ELR (cell line): ENCODE measurements at regions not wholly inside any gene's neighbourhood (a gene's known extent, or its start where the extent isn't known, plus 50 kb on each side); places are given as distances from the start of the nearest gene placed in this dataset.

Experiments used
- DNase-seq: peaks from one replicate; pipeline ENCODE4 v3.0.0-alpha.2; 2015; ENCODE audit warnings: low read depth

DNA sequence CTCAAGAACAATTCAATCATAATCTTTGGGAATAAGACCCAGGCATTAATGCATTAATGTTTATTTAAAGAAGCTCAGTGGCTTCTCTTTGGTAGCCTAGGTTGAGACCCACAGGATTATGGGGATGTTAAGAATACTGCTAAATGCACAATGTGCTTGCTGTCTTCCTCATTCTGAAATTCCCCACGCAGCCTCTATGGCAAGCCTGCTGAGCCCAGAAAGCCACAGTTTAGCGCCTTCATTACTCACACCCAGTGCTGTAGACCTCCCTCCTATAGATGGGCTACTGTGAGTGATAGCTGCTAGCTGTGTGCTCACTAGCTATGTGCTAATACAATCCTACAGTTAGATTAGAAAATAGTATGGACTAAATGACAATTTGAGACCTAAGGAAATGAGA, 90.6 kb downstream of the TNFSF13B start:
- DNase-seq: no peak

DNA sequence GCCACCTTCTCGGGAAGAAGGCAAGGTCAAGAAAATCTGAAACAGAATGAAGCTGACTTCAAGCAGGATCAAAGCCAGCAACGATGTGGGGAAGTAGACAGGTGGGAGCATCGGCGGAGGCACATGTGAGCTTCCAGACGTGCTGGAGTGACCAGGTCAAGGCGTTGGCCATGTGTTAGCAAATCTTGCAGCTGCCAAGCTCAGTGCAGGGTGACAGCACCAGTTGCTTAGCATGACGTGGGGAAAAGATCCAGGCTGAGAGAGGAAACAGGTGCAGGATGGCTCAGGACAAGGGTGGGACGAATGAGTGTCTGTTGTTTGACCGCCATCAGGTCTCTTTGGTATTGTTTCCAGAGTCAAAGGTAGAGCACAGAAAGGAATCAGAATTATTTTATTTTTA, 92.3 kb downstream of the TNFSF13B start:
- DNase-seq: no peak

DNA sequence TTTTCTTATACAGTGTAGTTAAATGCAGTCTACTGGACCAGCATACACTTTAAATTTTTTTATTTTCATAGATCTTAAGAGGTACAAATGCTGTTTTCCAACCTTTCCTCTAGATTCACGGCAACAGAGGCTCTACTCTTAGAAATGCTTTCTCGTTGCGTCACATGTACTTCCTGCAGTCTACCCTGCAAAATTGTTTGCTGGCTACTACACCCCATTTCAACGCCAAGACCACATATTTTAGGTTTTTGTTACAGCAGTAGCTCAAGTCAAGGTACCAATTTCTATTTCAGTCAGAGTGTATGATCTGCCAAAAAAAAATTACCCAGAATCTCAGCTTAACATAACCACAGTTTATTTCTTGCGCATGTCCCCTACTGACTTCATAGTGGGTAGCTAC, 94.1 kb downstream of the TNFSF13B start:
- DNase-seq: no peak

DNA sequence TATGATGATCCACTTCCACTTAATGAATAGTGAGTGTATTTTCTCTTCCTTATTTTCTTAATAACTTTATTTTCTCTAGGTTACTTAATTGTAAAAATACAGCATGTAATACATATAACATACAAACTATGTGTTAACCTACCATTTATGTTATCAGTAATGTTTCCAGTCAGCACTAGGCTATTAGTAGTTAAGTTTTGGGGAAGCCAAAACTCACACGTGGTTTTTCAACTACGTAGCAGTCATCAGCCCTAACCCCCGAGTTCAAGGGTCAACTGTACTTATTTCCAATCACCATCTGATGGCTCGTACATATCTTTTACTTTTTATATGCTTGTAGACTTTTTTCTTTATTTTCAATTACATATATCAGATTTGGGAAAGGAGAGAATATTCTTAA, 95.7 kb downstream of the TNFSF13B start:
- no peak for DNase-seq

DNA sequence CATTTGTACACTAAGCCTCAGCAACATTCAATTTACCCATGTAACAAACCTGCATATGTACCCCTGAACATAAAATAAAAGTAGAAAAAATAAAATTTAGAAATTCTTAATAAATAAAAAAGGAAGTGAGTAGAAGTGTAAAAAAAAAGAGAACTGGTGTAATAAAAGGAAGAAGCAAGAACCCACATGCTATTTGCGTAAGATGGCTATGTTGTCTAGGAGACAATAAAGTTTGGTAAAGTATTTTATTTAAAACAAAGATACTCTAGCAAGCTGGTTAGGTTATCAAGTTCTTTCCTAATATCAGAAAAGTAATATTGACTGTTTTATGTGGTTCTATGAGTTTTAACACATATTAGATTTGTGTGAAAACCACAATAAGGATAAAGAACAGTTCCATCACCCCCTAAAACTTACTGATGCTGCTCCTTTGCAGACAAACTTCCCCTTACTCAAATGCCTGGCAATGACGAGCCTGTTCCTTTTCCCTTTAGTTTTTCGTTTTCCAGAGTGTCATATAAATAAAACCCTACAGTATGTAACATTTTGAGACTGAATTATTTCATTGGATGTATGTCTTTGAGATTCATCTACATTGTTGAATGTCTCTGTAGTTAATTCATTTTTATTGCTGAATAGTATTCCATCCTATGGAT, 98.9 kb downstream of the TNFSF13B start:
- no peak for DNase-seq

DNA sequence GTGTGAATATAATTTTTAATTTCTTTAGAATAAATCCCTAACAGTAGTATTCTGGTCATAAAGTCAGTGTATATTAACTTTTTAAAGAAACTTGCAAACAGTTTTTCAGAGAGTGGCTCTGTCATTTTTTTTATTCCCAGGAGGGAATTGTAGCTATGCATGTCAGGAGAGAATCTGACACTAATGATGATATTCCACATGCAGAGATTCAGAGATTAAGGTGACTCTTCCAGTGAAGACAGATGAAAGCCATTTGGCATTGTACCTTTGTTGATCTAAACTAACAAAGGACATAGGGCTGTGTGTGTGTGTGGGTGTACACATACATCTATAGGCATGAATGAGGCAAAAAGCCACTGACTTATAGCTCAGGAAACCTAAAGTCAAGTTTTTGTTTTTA, 99.9 kb downstream of the TNFSF13B start:
- DNase-seq: no peak

DNA sequence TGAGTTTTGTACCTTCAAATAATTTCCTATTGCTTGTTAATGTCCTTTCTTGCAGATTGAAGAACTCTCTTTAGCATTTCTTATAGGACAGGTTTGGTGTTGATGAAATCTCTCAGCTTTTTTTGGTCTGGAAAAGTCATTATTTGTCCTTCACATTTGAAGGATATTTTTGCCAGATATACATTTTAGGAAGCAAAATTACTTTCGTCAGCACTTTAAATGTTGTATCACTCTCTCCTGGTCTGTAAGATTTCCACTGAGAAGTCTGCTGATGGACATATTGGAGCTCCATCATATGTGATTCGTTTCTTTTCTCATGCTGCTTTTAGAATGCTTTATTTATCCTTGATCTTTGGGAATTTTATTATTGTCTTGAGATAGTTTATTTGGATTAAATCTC, 105.5 kb downstream of the TNFSF13B start:
- no peak for DNase-seq

DNA sequence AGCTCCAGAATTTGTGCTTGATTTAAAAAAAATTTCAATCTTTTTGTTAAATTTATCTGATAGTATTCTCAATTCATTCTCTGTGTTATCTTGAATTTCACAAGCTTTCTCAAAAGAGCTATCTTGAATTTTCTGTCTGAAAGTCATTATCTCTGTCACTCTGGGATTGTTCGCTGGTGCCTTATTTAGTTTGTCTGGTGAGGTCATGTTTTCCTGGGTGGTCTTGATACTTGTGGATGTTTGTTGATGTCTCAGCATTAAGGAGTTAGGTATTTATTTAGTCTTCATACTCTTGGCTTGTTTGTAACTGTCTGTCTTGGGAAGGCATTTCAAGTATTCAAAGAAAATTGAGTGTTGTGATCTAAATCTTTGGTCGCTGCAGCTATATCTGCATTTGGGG, 106.3 kb downstream of the TNFSF13B start:
- no peak for DNase-seq

DNA sequence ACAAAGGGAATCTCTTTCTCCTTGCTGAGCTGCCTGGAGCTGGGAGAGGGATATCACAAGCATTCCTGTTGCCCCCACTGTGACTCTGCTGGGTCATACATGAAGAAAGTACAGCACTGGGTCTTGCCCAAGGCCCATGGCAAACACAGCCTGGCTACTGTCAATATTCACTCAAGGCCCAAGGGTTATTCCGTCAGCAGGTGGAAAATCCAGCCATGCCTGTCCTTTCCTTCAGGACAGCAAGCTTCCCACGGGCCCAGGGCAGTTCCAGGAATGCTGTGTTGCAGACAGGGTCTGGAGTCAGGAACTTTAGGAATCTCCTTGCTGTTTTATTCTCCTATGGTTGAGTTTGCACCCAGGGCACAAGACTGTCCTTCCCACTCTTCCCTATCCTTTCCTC, 106.8 kb downstream of the TNFSF13B start:
- no peak for DNase-seq

DNA sequence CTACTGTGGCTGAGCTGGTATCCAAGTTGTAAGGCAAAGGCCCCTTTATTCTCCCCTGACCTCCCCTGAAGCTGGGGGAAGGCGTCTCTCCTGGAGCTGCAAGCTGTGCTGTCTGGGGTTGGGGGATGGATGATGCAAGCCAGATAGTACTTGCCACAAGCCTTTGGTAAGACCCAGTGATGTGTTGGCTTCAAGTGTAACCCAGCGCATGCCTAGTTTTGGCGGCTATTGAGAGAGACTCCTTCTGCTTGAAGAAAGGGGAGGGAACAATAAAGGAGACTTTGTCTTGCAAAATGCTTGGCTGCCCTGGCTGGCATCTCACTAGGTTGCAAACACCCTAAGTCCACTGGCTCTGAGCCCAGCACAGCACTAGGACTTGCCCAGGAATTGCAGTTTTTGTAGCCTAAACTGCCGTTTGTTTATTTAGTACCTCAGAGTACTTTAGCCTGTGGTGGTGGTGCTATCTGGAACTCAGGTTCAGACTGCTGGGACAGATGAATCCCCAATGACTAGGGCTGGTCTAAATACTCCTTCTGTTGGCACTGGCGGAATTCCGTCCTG, 108.2 kb downstream of the TNFSF13B start:
- DNase-seq: no peak

DNA sequence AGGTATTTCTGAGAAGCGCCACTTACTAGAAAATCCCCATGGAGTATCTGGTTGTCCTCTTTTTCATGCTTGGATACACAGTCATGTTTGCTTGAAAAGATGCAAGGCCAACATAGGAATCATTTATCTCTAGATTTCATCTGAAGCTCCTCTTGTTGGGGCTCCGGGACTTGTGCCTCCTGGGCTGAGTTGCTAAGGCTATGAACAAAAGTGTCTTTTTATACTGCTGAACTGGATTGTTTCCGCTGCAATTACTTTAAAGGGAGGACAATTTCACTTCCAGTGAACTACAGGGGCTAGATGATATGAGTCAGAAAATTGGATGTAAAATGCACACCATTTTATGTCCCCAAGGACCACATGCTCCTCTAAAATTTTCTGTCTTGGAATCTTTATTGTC, 114.1 kb downstream of the TNFSF13B start:
- DNase-seq: no peak

DNA sequence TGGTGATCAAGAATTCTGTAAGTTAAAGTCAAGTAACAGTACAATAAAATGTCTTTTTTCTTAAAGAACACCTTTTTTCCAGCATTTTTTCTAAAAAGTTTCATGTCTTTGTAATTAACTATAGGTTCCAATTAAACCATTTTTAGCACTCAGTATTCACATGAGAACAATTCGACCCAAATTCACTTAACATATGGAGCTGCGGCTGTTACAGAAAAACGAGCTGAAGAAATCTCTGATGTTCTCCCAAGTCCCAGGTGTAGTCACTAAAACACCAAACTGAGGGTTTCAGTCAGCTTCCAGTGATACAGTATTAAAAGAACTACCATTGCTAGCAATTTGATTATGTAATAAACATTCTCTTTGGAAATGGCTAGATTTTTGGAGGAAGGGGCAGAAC, 117.6 kb downstream of the TNFSF13B start:
- no peak for DNase-seq

DNA sequence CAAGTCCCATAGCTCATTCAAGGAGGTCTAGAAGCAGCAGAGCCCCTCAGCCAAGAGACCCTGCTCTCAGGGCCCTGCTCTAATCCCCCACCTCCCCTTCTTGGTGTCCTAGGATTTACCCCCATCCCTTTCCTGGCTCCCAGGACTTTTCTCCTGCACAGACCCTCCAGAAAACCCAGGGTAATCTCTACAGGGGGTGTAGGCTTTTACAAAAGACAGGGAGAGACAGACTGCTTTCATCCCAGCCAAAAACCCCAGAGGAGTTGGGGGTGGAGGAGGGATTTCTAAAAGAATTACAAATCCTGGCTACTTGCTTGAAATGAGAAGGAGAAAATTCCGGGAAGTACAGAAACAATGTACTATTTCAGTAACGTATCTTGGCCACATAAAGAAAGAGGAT, 133.3 kb downstream of the TNFSF13B start:
- no peak for DNase-seq

DNA sequence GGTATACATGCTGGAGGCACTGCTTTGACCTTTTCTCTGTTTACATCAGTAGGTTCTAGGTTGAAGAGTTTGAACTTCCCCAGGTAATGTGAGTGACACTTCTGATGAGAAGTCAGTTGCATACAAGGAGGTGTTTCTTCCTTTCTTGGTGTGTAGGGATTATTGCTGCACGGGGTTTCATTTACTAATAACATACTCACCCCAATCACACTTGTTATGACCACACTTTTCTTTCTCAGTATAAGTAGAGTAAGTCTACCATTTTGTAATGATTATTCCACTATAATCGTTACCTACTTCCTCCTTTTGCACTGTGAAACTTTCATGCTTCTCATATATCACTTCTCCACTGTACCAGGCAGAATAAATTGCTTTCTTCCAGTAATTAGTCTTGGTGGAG, 138.0 kb downstream of the TNFSF13B start:
- no peak for DNase-seq

DNA sequence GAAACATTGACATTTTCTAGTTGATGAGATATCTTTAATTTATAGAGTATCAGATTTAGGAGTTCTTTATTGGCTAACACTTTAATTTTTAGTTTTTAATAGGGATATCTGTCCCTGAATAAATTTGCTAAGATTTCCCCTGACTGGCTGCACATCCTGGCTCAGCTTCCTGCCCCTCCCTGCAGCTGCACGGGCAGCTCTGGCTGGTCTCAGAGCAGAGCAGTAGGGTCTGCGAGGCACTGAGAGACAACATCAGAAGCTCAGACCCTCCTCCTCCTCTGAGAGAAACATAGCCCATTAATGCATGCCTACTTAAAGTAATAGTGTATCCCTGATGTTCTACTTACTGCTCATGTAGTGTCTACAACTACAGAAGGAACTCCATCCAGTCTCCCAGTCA, 139.2 kb downstream of the TNFSF13B start:
- no peak for DNase-seq

DNA sequence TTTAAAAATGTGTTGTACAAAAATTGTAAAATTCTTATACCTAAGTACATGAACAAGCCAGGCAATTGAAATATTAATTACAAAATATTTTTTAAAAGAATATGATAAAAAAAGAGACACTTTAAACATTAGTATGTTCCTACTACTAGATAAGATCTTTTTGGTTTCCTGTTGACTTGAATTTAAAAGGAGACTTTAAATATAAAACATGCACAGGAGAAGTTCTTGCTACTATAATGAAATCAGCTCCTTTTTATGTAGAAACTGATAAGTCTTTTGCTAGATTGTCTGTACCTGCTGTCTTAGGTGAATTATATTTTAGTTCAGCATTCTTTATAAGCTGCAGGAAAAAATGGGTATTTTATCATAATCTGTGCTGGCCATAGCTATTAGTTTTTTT, 140.2 kb downstream of the TNFSF13B start:
- DNase-seq: no peak

DNA sequence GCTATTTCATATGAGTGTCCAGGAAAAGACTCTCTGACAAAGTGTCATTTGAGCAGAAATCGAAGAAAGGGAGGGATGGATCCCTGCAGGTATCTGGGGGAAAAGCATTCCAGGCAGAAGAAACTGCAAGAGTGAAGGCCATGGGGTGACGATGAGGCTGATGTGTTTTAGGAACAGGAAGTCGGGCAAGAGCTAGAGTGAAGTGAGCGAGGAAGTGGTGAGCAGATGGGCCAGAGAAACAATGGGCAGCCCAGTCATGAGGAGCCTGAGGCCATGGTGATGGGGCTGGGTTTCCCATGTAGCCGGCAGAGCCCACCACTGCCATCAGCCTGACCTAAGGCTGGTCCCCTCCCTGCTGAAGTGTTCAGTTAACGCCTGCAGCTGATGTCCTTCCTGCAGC, 150.2 kb downstream of the TNFSF13B start:
- no peak for DNase-seq

DNA sequence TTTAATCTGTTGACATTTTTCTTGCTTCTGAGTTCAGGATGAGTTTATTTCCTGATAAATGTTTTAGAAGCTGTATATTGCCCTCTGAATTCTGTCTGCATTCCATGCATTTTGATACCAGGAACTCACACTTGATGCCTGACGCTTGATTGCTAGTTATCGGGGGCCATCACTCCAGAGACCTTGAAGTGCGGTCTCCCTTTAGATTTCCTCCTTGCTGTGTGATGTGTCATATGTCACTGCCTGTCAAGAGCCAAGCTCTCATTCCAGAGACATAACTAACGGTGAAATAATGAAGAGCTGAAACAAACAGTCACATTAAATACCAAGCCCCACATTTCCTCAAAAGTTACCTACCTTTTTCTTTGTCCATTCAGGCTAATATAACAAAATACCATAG, 155.5 kb downstream of the TNFSF13B start:
- peak; percentile 5 for DNase-seq

DNA sequence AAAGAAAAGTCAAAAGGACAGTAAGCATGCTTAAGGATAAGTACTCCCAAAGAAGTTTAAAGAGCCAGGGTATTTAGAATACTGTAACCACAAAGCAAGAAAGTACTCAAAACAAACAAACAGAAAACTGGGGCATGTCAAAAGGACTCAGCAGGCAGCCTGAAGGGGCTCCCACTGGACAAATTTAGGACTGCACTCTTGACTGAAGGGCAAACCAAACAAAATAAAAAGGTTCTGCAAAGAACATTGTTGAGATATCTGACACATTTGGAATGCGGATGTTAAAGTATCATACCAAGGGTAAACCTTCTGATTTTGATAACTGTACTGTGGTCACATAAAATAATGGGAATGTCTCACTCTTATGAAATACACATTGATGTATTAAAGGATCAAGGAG, 157.4 kb downstream of the TNFSF13B start:
- no peak for DNase-seq

DNA sequence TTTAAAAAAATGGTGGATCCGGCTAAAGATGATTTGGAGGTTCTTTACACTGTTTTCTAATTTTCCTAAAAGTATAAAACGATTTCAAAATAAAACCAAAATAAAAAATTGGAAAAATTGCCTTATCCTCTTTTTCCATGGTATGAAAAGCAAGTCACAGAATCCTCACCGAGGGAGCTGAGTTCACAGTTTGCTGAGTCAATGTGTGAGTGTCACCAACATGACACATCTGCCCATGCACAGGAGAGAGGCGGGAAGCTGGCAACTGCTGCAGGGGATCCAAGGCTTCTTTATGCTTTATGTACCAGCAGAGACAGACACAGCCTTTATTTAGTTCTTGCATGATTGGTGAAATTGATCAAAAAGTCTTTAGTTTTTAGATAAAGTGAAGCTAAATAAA, 157.8 kb downstream of the TNFSF13B start:
- peak; percentile 32 for DNase-seq

DNA sequence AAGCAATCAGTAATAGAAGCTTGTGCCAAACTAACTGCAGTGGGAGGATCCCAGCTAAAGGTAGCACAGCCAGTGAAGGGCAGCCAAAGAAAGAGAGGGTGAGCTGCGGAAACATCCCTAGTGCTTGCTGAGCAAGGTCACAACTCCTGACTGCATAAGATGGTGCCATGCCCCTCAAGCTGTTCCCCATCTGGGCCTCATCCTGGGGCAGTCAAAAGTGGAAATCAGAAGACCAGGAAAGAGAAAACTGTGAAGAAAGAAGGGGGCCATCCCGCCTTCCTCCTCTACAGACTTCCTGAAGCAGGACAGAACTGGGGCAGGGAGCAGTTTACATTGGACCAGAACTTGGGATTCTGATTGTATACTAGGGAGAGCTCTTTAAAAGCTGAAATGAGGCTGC, 159.2 kb downstream of the TNFSF13B start:
- DNase-seq: no peak

DNA sequence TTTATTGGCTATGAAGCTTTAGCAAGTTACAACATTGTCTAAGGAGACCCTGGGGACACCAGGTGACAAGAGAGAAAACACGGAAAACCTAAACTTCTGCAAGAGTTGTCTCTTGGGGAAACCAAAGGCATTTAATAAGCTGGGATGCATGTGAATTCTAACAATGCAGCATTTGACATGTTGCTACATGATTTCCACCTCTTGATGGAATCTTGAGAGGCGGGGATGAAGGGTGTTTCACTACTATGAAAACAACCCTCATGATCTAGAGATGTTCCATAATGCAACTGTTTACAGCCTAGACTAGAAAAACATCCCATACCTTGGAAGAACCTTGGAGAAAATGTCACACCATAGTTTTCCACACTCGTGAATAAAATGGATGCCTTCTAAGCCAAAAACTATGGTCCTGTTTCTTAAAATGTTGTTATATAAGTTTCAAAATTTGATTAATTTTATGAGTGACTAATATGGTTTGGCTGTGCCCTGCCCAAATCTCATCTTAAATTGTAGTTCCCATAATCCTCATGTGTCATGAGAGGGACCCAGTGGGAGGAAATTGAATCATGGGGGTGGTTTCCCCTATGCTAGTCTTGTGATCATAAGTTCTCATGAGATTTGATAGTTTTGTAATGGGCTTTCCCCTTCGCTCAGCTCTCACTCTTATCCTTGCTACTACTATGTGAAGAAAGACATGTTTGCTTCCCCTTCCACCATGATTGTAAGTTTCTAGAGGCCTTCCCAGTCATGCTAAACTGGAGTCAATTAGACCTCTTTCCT, 164.6 kb downstream of the TNFSF13B start:
- DNase-seq: no peak

DNA sequence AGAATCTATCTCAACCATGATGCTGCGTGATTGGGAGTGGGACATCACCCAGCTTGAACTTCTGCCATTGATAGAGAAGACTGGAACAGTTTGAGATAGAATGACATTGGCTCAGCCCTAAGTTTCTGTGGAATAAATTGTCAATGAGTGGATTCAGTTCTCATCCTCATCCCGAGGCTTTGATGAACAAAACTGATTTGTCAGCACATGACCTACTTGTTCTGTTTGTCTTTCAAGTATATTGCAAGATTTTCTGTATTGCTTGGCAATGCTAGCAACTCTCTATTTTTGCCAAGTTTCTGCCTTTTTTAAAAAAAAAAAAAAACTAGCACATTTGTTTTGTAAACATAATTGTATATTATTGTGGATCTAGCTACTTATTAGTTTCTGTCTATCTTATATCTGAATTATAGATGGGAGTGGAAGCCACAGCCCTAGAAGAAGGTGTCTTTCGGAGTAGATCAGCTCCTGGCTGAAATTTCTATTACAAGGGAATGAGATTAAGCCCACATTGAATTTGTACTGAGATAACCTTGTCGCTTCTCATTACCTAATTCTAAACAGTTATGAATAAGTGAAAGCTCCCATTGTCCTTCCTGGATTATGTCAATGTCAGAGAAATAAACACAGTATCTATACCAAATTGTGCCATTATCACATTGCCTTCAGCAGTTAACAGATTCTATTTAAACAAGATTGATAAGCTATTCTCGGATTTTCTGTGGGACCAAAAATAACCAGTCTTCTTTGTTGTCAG, 166.1 kb downstream of the TNFSF13B start:
- DNase-seq: no peak
